Islet of Langerhans (tissue), 1 donor: ENCODE measurements at regions not wholly inside any gene's neighbourhood (a gene's known extent, or its start where the extent isn't known, plus 50 kb on each side); places are given as distances from the start of the nearest gene placed in this dataset.
"Not testable (repeated sequence)": the region's sequence is repeated elsewhere in the genome, so short reads cannot be mapped to it uniquely, and the experiment has no call there.

Experiments
- FAIRE-seq: peaks from one replicate; lab custom pipeline; 2011; peaks lifted over from hg19 to GRCh38; lab: Jason Lieb, UNC

DNA sequence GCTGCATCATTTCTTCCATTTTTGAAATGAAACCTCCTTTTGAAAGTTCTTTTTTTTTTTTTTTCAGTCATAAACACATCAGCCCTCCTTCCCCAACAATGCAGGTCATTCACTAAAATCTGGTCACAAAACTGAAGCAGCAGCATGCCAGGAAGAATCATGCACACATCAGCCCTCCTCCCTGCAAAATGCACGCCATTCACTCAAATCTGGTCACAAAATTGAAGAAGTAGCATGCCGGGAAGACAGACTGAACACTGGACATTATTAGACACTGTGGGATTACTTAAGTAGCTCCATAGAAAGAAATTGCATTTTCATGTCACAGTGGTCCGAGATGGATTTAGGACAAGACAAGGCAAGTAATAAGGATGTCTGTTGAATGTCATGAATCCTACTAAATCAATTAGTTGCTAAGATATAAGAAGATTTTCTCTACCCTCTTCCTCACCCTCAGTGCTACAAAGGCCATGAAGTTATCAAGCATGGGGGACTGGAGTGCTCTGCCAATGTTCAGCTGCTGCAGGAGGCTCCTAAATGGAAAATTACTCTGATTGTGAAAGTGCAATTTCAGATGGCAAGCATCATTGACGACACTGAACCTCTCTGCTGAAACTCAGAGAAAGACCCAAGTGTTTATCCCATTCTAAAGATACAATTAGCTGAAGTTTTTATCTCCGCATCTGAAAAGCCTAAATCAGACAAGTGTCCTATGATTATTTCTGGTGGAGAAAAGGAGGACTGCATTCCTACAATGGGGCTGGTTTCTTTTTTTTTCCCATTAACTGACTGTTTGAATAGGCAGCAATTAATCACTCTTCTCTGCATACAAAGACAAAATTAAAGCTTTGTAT lies 913.2 kb downstream of the DIAPH3 start:
- no peak for FAIRE-seq

GRCh38 chr13:59259165-59260000 lies 904.3 kb downstream of the DIAPH3 start:
- no peak for FAIRE-seq

DNA sequence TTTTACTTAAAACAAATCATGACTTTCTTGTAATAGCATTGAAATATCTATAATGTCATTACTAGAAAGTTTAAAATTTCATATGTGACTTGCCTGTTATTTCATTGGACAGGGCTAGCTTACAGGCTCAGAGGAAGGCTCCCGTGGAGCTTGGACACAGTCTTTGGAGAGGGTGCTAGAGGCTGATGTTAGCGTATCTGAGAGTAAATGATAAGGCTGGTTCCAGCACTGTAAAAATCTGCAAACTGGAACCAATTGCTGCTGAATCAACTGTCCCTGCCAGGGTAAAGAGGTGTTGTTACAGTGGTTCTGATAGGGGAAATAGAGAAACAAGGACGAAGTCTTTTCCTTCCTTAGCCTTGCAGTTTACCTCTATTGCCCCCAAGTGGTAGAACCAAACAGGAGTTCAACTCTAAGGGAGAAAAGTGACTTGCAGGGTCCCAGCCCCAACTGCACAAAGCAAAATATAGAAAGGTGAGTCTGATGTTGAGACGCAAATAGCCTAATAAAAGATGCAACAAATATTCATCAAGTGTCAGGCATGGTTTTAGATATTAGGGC lies 901.7 kb downstream of the DIAPH3 start:
- no peak for FAIRE-seq

- FAIRE-seq = no peak
Observed at GRCh38 chr13:59263531-59263930, 900.2 kb downstream of the DIAPH3 start.

DNA sequence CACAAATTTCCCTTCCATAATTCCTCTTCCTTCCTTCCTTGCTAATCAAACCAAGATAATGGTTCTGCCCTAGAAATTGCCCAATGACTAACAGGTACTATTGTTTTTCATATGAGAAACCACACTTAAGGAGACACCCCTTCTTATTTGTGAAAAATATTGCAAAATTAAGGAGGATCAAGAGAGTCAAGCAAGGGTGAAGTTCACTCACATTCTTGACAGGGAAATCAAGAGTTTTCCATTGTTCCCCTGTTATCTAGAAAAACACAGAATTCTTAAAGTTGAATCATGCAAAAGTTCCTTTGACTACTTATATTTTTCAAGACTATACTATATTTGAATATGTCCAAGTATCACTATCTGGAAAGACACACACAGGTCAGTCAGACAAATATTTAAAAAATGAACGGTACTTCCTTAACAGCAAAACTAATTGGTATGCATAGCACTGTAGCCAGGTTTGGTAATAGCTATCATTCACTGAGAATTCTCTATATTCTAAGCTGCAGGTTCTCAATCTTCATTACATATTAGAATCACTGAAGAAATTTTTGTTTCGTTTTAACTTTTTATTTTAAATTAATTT lies 897.2 kb downstream of the DIAPH3 start:
- FAIRE-seq = no peak

- FAIRE-seq = no peak
Observed at GRCh38 chr13:59269476-59269875, 894.3 kb downstream of the DIAPH3 start.

DNA sequence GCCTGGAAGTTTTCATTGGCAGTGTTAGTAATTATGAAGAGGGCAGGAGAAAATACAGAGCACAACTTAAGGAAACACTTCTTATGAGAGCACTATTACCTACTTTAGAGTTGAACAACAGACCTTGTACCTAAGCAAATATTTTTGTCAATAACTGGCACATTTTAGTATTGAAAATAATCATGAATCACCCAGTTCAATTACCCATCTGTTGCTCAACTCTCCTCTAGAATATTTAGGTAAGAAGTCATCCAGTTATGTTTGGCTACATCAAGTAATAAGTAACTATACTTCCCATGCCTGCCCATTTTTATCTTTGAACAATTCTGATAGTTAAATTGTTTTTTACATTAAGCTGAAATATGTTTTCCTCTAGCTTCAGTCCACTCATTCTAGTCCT lies 893.4 kb downstream of the DIAPH3 start:
- FAIRE-seq = no peak

DNA sequence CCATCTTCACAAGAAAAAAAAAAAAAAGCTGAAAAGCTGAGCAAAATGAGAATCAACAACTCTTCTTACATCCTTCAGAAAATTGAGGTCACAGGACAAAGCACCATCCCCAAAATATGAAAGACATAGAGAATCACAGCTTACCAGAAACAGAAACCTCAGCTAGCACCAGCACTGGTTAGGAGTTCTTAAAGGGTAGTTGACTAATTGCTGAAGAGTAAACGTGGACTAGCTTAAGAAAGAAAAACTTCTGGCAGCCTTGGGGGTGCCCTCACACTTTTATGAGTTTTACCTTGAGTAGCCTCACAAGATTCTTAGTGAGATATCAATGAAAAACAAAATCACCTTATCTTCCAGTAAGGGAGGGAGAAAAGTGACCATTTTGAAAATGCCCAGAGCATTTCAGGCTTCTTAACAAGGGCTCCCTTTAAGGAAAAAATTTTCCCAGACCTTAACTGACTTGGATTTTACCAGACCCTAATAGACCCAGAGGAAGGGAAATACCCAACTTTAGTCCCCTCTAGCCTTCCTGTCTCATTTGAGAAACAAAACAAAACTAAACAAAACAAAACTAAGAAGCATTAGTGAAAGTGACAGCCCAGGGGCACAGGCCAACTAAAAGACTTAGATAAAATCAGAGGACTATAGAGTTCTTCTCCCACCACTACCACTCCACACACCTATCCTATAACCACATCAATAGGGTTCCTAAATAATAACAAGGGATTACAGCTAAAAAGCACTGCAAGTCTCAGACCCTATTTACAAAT lies 888.6 kb downstream of the DIAPH3 start:
- FAIRE-seq = no peak

DNA sequence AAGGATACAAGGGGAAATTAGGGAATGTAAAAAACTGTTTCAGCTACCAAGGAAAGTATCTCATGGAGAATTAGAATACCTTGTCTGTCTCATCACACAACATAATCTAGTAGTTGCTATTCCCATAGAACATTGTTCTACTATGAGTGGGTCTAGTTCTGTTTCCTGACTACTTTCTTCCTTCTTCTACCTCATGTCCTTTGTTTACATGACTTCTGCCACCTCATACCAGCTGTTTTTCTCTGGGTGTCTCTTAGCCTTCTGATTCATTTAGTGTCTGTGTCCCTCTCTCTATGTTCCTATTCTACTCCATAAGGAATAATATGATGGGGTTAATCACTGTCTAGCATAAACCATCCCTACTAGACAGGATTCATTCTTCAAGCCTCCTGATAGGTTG lies 887.3 kb downstream of the DIAPH3 start:
- no peak for FAIRE-seq

GRCh38 chr13:59277106-59277505 lies 886.6 kb downstream of the DIAPH3 start:
- no peak for FAIRE-seq

- FAIRE-seq = no peak
Observed at GRCh38 chr13:59279028-59279427, 884.7 kb downstream of the DIAPH3 start.

GRCh38 chr13:59279576-59279975 lies 884.2 kb downstream of the DIAPH3 start:
- FAIRE-seq = no peak

GRCh38 chr13:59280297-59280696 lies 883.4 kb downstream of the DIAPH3 start:
- FAIRE-seq = no peak

DNA sequence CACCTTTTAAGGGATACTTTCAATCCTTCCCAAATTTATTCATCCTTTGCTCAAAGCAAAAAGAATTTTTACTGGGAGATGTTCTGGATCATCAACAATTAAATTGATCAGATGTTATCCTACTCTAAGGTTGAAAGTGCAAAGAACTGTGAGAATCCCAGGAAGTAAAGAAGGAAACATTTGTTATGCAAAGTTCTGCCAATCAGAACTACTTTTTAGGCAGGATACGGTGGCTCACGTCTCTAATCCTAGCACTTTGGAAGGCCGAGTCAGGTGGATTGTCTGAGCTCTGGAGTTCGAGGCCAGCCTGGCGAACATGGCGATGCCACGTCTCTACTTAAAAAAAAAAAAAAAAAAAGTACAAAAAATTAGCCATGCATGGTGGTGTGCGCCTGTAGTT lies 882.3 kb downstream of the DIAPH3 start:
- FAIRE-seq = no peak

GRCh38 chr13:59292240-59292639 lies 871.5 kb downstream of the DIAPH3 start:
- not testable (repeated sequence) for FAIRE-seq

GRCh38 chr13:59299584-59299983 lies 864.1 kb downstream of the DIAPH3 start:
- no peak for FAIRE-seq

DNA sequence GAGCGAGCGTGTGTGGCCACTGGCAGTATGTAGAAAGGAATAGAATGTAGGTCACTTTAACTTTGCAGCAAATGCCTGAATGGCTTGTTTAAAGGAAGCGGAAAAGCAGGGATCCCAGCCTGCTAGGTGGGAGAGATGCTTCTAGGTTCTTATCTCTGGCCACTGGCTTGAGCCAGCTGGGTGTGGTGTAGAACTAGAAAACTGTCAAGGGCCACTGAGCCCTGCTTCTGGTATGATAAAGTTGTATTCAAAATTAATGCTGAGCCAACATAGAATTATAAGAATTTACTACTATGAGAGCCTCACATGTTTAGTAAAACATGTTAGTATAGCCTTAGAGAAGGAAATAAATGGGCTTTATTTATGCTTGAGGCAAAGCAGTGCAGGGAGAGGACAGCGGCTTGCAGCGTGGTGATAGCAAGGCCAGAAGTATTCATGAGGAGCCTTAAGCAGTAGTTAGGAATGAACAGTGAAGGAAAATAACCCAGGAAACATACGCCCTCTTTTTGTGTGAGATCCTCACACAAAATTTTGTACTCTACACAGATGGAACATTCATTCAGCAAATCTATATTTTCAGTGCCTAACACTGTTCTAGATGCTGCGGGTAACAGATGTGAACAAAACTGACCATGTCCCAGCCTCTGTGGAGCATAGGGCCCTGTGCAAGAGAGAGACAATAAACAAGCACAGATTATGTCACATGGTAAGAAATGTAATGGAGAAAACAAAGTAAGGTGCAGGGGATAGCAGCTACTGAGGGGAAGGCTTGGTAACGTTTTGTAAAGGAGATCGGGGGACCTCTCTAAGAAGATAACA lies 863.2 kb downstream of the DIAPH3 start:
- FAIRE-seq = no peak

DNA sequence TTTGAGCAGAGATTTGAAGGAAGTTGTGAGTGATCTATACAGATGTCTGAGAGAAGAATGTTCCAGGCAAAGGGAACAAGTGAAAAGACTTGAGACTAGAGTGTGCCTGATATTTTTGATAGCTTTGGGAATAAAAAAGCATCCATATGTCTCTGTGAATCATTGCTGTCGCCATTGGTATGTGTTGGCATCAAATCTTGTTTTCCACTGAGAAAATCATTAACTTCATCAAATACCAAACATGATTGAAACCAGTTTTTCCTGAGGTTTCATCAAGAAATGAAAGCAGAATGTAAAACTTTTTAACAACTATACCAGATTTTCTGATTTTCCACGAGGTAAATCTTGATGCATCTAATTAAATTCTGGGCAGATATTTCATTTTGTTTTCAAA lies 862.6 kb downstream of the DIAPH3 start:
- no peak for FAIRE-seq

DNA sequence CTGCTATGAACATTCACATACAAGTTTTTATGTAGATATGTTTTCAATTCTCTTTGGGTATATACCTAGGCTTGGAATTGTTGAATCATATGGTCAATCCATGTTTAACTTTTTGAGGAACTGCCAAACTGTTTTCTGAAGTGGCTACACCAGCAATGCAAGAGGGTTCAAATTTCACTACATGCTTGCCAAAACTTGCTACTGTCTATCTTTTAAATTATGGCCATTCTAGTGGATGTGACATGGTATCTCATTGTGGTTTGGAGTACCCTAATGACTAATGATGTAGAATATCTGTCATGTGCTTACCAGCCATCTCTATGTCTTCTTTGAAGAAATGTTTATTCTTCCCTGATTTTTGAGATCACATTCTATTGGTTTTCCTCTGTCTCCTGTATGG lies 860.3 kb downstream of the DIAPH3 start:
- FAIRE-seq = no peak

DNA sequence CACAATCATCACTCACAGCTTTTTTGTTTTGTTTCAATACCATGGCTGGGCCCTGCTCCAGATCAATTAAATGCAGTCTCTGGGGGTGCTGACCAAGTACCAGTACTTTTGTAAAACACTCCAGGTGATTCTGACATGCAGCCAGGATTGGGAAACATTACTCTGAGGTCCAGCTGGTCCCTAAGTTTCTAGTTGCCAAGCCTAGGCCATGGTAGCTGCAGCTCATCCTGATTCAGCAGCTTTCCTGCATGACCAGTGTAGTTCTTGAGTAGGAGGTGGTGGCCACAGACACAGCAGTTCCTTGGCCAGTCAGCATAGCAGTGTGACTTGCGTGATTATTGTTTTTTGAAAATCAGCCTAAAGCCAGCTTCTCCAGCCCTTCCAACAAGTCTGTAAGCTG lies 859.1 kb downstream of the DIAPH3 start:
- no peak for FAIRE-seq

DNA sequence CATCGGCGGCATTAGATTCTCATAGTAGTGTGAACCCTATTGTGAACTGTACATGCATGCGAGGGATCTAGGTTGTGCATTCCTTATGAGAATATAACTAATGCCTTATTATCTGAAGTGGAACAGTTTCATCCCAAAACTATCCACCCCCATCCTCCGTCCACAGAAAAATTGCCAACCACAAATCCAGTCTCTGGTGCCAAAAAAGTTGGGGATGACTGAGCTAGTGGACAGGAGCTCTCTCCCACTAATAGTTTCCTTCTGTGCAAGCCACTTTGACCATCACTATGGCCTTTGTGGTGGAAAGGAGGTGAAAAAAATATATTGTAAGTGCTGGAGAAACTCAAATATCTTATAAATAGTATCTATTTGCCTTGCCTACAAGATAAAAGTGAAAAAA lies 857.8 kb downstream of the DIAPH3 start:
- no peak for FAIRE-seq
